Gastroesophageal sphincter (tissue), 4 donors: ENCODE measurements at regions not wholly inside any gene's neighbourhood (a gene's known extent, or its start where the extent isn't known, plus 50 kb on each side); places are given as distances from the start of the nearest gene placed in this dataset.

Source experiments
- ATAC-seq: fragments of 150-250 bp; one replicate; pipeline ENCODE4 v1.9.1; 2016; ENCODE audit warnings: mild to moderate bottlenecking, moderate library complexity
- H3K27ac ChIP-seq, 4 donors: fragments of 200-600 bp; sonication (generic) in 3 of 4; 1 replicate in 3 of 4; 2 replicates in 1 of 4; pipeline ENCODE4 v1.5.1; 2016 to 2019
- H3K27me3 ChIP-seq: fragments of 200-600 bp; sonication (generic); one replicate; pipeline ENCODE4 v1.5.1; 2019
- H3K36me3 ChIP-seq, 2 donors: fragments of 200-600 bp; sonication (generic); one replicate each; pipeline ENCODE4 v1.5.1; 2019; ENCODE audit warnings: control low read depth in 1 of 2
- H3K4me1 ChIP-seq, 3 donors: fragments of 200-600 bp; sonication (generic); 1 replicate in 2 of 3; 2 replicates in 1 of 3; pipeline ENCODE4 v1.5.1; 2016 to 2019; ENCODE audit warnings: control low read depth in 2 of 3
- H3K4me3 ChIP-seq, 2 donors: fragments of 200-600 bp; sonication (generic); one replicate each; pipeline ENCODE4 v1.5.1; 2019; ENCODE audit warnings: mild to moderate bottlenecking in 1 of 2, moderate library complexity in 1 of 2
- H3K9me3 ChIP-seq, 3 donors: fragments of 200-600 bp; sonication (generic); one replicate each; pipeline ENCODE4 v1.5.1; 2017 to 2019; ENCODE audit warnings: control low read depth in 2 of 3
- CTCF ChIP-seq, 4 experiments: fragments of 200-600 bp in 2 of 4; fragments of 450-650 bp in 2 of 4; sonication (generic) in 1 of 4; IDR thresholded peaks; one replicate each; pipeline ENCODE4 v1.5.1; 2017 to 2019; ENCODE audit warnings: antibody characterized with exemption in 4 of 4, mild to moderate bottlenecking in 2 of 4, moderate library complexity in 2 of 4
- EP300 ChIP-seq: sonication (generic); formaldehyde crosslinking; IDR thresholded peaks from one replicate; pipeline ENCODE4 v1.6.1; 2017; ENCODE audit warnings: antibody characterized with exemption, mild to moderate bottlenecking
- POLR2A ChIP-seq, 2 donors: fragments of 450-650 bp; IDR thresholded peaks; one replicate each; pipeline ENCODE4 v1.6.1; 2017; ENCODE audit warnings: antibody characterized with exemption in 2 of 2, mild to moderate bottlenecking in 2 of 2, moderate library complexity in 1 of 2
- POLR2AphosphoS5 ChIP-seq: sonication (generic); formaldehyde crosslinking; IDR thresholded peaks from one replicate; pipeline ENCODE4 v1.6.1; 2017; ENCODE audit warnings: antibody characterized with exemption
- WGBS, 2 donors: methylation state at CpG; one replicate each; pipeline ENCODE4 v1.1.5; 2018; ENCODE audit warnings: low coverage in 1 of 2; 5-methylcytosine and 5-hydroxymethylcytosine counted together

GRCh38 chr6:143585241-143585640, 73.7 kb upstream of the FUCA2 start:
- H3K27ac ChIP-seq, result no peak overlapping the region
- H3K4me3 ChIP-seq, result no peak overlapping the region
- 100% methylated on average over 1 of the region's 1 CpG; no CpG with 5 or more reads in 1 of the 2 donors for WGBS, 2 donors
- ATAC-seq, result no peak
- H3K36me3 ChIP-seq, result no peaks in the 10 kb centered on the region
- H3K4me1 ChIP-seq, result no peaks in the 10 kb centered on the region
- H3K9me3 ChIP-seq, result no peaks in the 10 kb centered on the region
- no peaks in the 10 kb centered on the region for H3K27me3 ChIP-seq
- TF ChIP-seq CTCF (IDR thresholded peaks at IDR 0.05) (no peak), EP300 (no peak), POLR2A (IDR thresholded peaks at IDR 0.05) (no peak), POLR2AphosphoS5 (no peak)

GRCh38 chr6:143583542-143584327, 72.2 kb upstream of the FUCA2 start:
- H3K36me3 ChIP-seq, result no peaks in the 10 kb centered on the region
- H3K27me3 ChIP-seq, result no peaks in the 10 kb centered on the region
- no peak for ATAC-seq
- H3K4me3 ChIP-seq, result no peak overlapping the region
- 81 to 91% methylated on average over 4 to 5 of the region's 5 CpGs for WGBS, 2 donors
- TF ChIP-seq POLR2A (IDR thresholded peaks at IDR 0.05), result no peak
- no peak for TF ChIP-seq CTCF (IDR thresholded peaks at IDR 0.05)
- no peak for TF ChIP-seq EP300
- no peak for TF ChIP-seq POLR2AphosphoS5
- H3K9me3 ChIP-seq, result no peaks in the 10 kb centered on the region
- H3K27ac ChIP-seq, result no peak overlapping the region
- peaks cover 0 to 5% (median 0%) of the 10 kb centered on the region in 3 donors for H3K4me1 ChIP-seq

- Histone ChIP-seq H3K4me3 (no peak overlapping the region), H3K36me3 (no peaks in the 10 kb centered on the region), H3K27ac (no peak overlapping the region), H3K27me3 (no peaks in the 10 kb centered on the region), H3K9me3 (no peaks in the 10 kb centered on the region), H3K4me1 (peaks cover 0 to 5% (median 0%) of the 10 kb centered on the region in 3 donors)
- TF ChIP-seq POLR2A (IDR thresholded peaks at IDR 0.05) (no peak), CTCF (IDR thresholded peaks at IDR 0.05) (no peak)
- WGBS, 2 donors, result 66 to 78% methylated on average over 2 to 3 of the region's 3 CpGs
- ATAC-seq, result no peak
These were observed 70.4 kb upstream of the FUCA2 start for GRCh38 chr6:143581835-143582480.

- Histone ChIP-seq H3K9me3 (no peaks in the 10 kb centered on the region), H3K4me3 (no peak overlapping the region), H3K27ac (peak overlapping the region in 1 of 4 donors; percentile 29), H3K4me1 (peaks cover 0 to 15% (median 0%) of the 10 kb centered on the region in 3 donors), H3K36me3 (no peaks in the 10 kb centered on the region), H3K27me3 (no peaks in the 10 kb centered on the region)
- peak; percentile 26 for TF ChIP-seq POLR2AphosphoS5
- no peak for TF ChIP-seq POLR2A (IDR thresholded peaks at IDR 0.05)
- no peak for TF ChIP-seq EP300
- whole genome bisulfite sequencing, 2 donors, result 40 to 83% methylated on average over 1 to 3 of the region's 8 CpGs
- ATAC-seq, result peak; percentile 86
These were observed 68.2 kb upstream of the FUCA2 start for GRCh38 chr6:143579703-143580102.

- TF ChIP-seq EP300, result no peak
- TF ChIP-seq POLR2A (IDR thresholded peaks at IDR 0.05), result no peak
- no peak for TF ChIP-seq POLR2AphosphoS5
- no peak for TF ChIP-seq CTCF (IDR thresholded peaks at IDR 0.05)
- 20% methylated on average over 1 of the region's 2 CpGs; no CpG with 5 or more reads in 1 of the 2 donors for WGBS, 2 donors
- Histone ChIP-seq H3K4me3 (no peak overlapping the region), H3K27ac (no peak overlapping the region), H3K4me1 (peaks cover 0 to 15% (median 0%) of the 10 kb centered on the region in 3 donors), H3K27me3 (no peaks in the 10 kb centered on the region), H3K9me3 (no peaks in the 10 kb centered on the region), H3K36me3 (no peaks in the 10 kb centered on the region)
- no peak for ATAC-seq
These were observed 66.5 kb upstream of the FUCA2 start for GRCh38 chr6:143578054-143578453.
